ENCODE measurements at regions not wholly inside any gene's neighbourhood (a gene's known extent, or its start where the extent isn't known, plus 50 kb on each side); places are given as distances from the start of the nearest gene placed in this dataset. TPM values are rescaled to one million over a fixed set of nuclear protein-coding genes. Genes with fewer than 3 reads are reported as not detected.

GRCh38 chrX:82237328-82237727 is 1035.4 kb downstream of the SH3BGRL start:
- ChIA-PET POLR2A (no interaction called here), CTCF (ENCODE audit: low intra/inter-chr PET ratio) (no interaction called here)
- Histone ChIP-seq H3K27ac (ENCODE audit: extremely low read depth, low read depth, low read length) (no peak overlapping the region), H3K9me3 (replicated peaks; ENCODE audit: control insufficient read depth, insufficient read depth, low read depth, low read length) (no peaks in the 10 kb centered on the region), H3K79me2 (ENCODE audit: control insufficient read depth, insufficient read depth, low read length) (no peaks in the 10 kb centered on the region), H3K27me3 (ENCODE audit: control insufficient read depth in 2 of 2, insufficient read depth in 2 of 2, low read length in 2 of 2) (no peaks in the 10 kb centered on the region), H3K9me1 (ENCODE audit: control insufficient read depth, insufficient read depth, low read length) (no peaks in the 10 kb centered on the region), H3K4me1 (replicated peaks in 1 of 2; ENCODE audit: control insufficient read depth in 2 of 2, insufficient read depth in 2 of 2, low read length in 2 of 2) (no peaks in the 10 kb centered on the region), H3K9ac (ENCODE audit: insufficient read depth in 1 of 2, low read depth in 2 of 2, low read length in 2 of 2) (no peak overlapping the region), H3K4me2 (ENCODE audit: insufficient read depth, low read length) (no peak overlapping the region), H3K4me3 (no peak overlapping the region), H3K36me3 (ENCODE audit: control insufficient read depth, insufficient read depth, low read length) (no peaks in the 10 kb centered on the region), H2AFZ (ENCODE audit: low read depth, low read length) (no peak overlapping the region), H4K20me1 (replicated peaks; ENCODE audit: control insufficient read depth, insufficient read depth, low read length) (no peaks in the 10 kb centered on the region)
- no TSS peak for BruUV-seq (replicated peaks)
- in situ Hi-C loops (cut with MboI) (no loop called here), intact Hi-C loops (cut with micrococcal nuclease) (no loop called here)
- no peak for FAIRE-seq
- no peak for TF ChIP-seq GABPB1 (CRISPR knock-in tag; IDR thresholded peaks at IDR 0.05)
- no peak for TF ChIP-seq FOXO4 (CRISPR knock-in tag; IDR thresholded peaks at IDR 0.05)
- TF ChIP-seq ZKSCAN8 (CRISPR knock-in tag; IDR thresholded peaks at IDR 0.05), result no peak
- ATAC-seq, result no peak
- 0% methylated on average over 1 of the region's 1 CpG for WGBS (ENCODE audit: insufficient coverage, low coverage, missing lambda C conversion rate)
- no peak for DNase-seq (ENCODE audit: extremely low read depth in 1 of 4, low spot score in 3 of 4)

Small RNAs in the stretch of these regions (small RNA-seq; reads per million reads assigned to genes)
- not detected for gene RNU6-974P

Data from K562 (cell line).